ENCODE measurements at regions not wholly inside any gene's neighbourhood (a gene's known extent, or its start where the extent isn't known, plus 50 kb on each side); places are given as distances from the start of the nearest gene placed in this dataset.

DNA sequence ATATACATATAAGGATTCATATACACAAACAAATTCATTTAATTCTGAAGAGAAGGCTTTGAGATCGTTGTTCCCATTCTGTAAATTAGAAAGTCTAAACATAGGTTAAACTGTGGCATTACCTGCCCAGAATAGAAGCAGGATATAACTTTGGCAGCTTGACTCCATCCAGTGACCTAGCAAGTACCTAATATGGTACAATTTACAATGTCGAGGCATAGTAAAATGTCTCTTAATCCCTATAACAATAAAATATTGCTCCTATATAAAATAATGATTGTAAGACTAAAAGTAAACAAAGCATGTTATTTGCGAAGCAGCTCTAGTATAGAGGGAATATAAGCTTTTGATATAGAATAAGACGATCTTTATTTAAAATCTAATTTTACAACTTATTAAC, 756.0 kb downstream of the LUZP2 start:
- TF ChIP-seq, protein P1, sequence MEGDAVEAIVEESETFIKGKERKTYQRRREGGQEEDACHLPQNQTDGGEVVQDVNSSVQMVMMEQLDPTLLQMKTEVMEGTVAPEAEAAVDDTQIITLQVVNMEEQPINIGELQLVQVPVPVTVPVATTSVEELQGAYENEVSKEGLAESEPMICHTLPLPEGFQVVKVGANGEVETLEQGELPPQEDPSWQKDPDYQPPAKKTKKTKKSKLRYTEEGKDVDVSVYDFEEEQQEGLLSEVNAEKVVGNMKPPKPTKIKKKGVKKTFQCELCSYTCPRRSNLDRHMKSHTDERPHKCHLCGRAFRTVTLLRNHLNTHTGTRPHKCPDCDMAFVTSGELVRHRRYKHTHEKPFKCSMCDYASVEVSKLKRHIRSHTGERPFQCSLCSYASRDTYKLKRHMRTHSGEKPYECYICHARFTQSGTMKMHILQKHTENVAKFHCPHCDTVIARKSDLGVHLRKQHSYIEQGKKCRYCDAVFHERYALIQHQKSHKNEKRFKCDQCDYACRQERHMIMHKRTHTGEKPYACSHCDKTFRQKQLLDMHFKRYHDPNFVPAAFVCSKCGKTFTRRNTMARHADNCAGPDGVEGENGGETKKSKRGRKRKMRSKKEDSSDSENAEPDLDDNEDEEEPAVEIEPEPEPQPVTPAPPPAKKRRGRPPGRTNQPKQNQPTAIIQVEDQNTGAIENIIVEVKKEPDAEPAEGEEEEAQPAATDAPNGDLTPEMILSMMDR (IDR thresholded peaks at IDR 0.05), result no peak
- TF ChIP-seq EHMT2 (IDR thresholded peaks at IDR 0.05; ENCODE audit: low read depth) (no peak), CEBPB (IDR thresholded peaks at IDR 0.05) (no peak), EP300 (IDR thresholded peaks at IDR 0.05) (no peak), USF2 (IDR thresholded peaks at IDR 0.05) (no peak), SMC3 (IDR thresholded peaks at IDR 0.05) (no peak), MYC (IDR thresholded peaks at IDR 0.05; ENCODE audit: borderline replicate concordance, low read length) (no peak)

Data from A549 (cell line).